NCI-H774 (cell line): ENCODE measurements at regions not wholly inside any gene's neighbourhood (a gene's known extent, or its start where the extent isn't known, plus 50 kb on each side); places are given as distances from the start of the nearest gene placed in this dataset.

Experiments
- DNase-seq: peaks from one replicate; lab custom pipeline; 2025; lab: John Stamatoyannopoulos, UW

DNA sequence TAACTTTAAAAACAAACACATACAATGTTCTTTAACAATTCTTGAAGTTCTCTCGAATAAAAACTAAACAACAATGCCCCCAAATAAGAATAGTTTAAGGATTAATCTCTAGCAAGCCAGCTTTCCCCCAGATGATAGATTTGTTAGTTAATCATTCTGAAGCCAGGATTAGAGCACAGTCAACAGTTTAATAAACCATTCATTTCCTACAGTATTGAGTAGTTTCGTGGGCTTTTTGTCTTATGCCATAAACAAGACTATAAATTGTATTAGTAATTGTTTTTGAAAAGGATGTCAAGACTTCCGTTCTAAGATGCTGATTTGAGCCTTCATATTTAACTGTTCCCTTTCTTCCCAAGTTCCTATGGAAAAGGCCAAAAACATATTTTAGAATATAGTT lies 136.6 kb downstream of the PIK3R1 start:
- no peak for DNase-seq

DNA sequence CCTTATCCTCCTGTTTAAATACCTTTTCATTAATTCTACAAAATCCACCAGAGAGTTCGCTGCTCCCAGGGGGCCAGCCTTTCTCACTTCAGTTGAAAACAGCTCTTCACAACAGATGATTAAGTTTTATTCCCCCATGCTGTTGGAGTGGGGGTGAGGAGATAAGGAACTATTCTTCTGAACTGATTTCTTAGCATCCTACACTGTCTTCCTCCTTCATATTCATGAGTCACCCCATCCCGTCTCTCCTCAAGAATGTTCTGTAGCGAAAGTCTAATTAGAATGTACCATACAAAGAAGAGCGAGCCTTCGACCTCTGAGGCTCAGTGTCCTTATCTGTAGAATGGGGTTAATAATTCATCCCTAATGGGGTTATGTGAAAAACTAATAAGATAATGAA lies 138.0 kb downstream of the PIK3R1 start:
- DNase-seq, result no peak

DNA sequence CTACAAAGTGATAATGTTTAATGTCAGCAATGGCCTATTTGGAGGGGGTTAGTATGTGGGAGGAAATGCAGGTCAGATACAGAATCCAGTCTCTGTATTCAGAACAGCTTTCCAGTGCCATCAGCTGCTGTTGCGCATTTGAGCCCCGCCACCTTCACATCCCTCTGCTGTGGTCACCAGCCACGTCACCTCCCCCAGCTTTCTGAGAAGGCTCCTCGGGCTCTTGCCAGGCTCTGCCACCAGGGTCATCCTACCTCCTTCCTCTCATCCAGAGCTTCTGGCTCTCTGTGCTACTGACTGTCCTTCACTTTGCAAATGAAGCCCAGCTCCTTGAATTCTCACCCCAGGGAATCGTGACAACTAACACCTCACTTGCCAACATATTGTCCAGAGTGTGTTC lies 138.8 kb downstream of the PIK3R1 start:
- no peak for DNase-seq

DNA sequence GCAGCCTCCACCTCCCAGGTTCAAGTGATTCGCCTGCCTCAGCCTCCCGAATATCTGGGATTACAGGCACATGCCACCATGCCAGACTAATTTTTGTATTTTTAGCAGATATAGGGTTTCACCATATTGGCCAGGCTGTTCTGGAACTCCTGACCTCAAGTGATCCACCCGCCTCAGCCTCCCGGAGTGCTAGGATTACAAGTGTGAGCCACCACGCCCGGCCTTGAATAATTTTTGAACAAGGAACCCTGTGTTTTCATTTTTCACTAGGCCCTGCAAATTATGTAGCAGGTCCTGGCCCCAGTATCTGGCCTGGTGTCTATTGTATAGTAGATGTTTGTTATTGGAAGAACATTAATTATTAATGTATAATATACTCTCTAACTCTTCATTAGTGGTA lies 140.7 kb downstream of the PIK3R1 start:
- DNase-seq, result no peak

DNA sequence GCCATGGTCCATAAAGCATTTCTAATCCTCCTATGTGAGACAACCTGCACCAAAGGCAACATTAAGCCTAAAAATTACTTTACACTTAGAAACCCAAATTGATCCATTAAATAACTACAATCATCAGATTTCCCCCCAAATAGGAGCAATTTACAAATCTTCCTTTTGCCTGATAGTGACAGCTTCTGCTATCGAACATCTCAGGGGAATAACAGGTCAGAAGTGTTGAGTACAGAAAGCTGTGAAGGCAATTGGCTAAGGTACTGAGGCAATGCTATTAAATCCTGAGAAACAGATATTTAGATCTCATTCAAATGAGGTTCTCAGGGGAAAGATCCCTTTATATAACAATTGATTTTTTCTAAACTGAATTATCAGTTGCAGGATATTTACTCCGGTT lies 141.1 kb downstream of the PIK3R1 start:
- DNase-seq, result no peak

DNA sequence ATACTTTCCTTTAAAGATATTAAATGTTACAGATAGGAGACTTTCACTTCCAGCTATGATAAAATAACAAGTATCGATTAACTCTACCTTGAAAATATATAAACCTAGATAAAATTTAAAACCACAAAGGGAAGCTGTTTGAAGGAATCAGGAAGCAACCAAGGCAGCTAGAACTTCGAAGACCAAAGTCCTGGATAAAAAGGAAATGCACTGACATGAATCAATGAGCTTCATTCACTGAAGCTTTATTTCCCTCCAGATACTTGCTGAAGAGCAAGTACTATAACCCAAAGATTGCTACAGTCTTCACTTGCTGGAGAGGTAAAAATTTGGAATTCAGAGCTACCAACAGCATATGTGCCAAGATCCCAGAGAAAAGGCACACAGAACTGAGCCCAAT lies 144.1 kb downstream of the PIK3R1 start:
- DNase-seq, result no peak

DNA sequence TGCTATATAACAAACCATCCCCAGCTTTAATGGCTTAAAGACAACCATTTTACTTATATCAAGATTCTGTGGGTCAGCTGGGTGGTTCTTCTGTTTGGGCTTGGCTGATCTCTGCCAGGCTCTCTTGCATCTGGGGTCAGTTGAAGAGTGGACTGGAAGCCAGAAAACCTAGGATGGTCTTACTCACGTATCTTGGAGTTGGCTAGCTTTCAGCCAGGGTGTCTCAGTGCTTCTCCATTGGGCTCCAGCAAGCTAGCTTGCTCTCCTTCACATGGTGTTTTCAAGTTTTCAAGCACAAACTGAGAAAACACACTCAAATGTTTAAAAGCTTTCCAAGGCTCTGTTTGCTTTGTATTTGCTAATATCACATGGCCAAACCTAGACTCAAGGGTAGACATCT lies 146.8 kb downstream of the PIK3R1 start:
- DNase-seq, result no peak

DNA sequence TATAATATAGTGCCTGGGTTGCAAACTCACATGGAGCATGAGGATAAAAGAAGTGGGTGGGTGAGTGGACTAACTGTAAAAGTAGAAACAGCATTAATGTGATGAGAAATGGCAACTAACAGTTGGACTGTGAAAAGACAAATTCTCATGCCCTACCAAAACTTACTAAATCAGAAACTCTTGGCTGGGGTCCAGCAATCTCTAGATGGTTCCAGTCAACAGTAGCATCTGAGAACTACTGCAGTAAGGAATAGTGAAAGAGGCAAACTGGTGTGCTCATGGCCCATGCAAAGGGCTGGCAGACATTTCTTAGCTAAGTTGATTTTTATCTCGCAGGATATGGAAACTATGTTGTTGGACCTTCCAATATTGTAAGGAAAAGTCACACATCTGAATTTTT lies 150.3 kb downstream of the PIK3R1 start:
- DNase-seq, result no peak

DNA sequence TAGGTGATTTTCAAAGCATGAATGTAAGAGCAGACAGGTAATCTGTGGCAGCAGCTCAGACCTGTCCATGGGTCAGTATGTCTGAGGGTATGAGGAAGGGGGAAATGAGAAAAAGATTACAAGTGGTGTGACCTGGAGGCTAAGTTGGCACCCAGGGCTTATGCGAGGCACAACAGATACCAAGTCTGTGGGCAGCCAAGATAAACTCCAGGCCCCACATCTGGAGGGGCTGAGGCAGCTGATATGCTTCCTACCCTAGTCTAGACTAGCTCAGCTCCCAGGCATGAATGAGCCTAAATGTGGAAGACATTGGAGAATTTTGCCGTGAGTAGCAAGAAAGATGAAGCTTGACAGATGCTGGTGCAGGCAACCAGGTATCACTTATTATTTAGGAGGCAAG lies 151.7 kb downstream of the PIK3R1 start:
- no peak for DNase-seq

DNA sequence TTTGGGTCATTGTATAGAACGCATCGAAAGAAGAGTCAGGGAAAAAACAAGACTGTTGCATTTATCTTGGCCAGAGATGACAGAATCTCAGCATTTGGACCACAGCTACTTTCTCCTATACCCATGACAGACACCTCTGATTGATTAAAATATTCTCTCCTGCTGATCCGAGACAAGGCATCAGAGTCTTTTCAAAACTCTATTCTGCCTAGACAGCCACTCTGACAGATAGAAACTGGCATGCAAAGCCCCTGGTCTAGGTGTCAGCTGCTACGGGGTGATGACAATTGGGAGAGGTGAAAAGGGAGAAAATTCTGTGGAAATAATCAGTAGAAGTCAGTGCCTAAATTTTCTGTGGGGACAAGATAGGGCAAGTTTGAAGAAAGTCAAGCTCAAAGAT lies 152.2 kb downstream of the PIK3R1 start:
- DNase-seq, result no peak

DNA sequence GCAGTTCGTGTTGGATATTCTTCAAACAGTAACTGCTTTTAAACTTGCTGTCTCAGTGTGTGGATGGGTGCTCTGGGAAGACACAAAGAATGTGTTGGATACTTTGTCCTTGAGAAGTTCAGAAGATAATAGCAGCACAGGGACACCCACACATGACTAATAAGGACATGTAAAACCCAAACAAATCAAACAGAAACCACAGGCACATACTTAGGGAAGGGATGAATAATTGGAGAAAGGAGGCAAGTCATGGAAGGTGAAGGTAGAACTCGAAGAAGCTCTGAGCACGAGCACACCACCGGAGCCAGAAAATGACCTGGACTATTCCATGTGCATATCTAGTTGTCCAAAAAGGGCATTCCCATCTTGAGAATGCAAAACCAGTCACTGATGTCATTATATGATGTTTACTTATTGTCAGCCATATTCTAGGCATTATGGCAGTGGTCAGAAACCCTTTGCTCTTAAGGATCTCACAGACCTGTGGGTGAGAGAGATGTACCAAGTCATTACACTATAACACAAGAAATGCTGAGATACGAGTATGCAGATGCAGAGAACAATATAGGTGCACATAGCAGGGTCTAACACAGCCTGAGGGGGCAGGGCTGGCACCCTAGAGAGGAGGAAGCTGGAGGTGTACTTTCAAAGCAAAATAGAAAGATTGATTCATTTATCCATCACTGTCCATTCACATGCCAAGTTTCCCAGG lies 152.9 kb downstream of the PIK3R1 start:
- DNase-seq, result no peak

DNA sequence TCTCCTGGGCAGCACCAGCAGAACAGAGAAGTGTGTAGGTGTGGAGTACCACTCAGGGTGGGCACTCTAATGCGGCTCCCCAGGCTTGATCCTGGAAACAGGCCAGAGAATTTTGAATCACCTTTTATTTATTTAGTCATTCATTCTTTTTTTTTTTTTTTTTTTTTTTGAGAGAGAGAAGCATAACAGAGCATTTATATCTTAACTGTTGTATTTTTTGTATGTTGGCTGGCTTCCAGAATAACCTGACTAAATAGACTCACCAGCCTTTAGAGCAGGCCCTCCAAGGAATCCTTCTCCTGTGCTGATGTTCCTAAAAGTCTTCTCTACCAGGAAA lies 153.4 kb downstream of the PIK3R1 start:
- no peak for DNase-seq

DNA sequence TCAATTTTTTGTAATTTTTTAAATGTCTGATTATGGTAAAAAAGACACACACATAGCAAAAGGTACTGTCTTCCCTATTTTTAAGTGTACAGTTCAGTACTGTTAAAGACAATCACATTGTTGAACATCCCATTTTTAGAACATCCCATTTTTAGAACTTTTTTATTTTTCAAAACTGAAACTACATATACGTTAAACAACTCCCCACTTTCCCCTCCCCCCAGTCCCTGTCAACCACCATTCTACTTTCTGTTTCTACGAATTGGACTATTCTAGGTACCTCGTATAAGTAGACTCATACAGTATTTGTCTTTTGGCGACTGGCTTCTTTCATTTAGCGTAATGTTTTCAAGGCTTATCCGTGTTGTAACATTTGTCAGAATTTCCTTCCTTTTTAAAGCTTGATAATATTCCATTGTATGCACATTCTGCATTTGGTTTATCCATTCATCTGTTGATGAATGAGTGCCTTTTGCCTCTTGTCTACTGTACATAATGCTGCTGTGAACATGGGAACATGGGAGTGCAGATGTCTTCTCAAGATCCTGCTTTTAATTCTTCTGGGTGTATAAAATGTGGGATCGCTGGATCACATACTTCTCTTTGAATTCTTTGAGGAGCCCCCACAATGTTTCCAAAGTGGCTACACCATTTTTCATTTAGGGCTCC lies 154.0 kb downstream of the PIK3R1 start:
- DNase-seq, result no peak

DNA sequence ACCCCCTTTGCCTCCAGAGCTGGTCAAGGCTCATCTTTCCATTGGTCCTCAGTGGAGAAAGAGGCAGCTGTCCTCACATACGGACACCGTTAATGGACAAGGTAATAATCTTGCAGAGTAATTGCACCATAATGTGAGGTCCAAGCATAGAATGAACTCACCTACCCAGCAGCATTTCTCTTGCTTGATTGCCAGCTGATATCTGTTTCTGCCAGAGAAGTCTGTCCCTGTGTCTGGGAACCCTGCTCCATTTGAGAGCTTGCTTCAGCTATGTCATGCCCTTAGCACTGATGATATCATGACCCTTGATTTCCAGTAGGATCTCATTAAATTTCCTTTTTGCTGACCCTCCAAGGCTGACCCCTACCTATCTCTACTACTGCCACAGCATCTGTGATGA lies 154.6 kb downstream of the PIK3R1 start:
- no peak for DNase-seq

DNA sequence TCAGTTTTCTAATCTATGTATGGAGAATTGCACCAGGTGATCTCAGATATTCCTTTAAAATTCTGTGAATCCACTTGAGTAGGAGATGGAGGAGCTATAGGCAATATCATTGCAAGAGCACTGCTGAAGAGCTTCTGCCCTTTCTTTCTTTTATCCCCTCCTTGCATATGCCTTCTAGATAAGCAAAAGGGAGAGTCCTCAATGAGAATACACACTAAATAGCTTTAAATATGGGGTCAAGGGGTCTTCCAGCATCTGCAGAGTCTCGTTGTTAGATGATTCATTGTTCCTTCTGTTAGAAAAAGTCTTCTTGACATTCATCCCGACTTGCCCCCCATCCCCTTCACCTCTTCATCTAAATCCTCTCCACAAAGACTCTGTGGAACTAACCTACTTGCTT lies 156.1 kb downstream of the PIK3R1 start:
- DNase-seq, result no peak

DNA sequence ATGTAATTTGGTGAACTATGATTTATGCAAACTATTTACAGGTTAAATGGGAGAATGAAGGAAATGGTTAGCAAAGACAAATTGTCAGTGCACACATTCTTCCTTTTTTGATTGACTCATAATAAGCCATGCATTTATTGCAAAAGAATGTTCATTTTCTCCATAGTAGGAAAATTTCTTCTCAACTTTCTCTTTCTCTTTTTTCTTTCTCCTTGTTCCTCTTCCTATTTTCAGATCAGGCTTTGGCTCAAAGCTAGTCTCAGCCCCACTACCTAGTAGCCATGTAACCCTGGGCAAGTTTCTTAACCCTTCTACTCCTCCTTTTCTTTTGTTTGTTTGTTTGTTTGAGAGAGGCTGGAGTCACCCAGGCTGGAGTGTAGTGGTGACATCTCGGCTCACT lies 156.6 kb downstream of the PIK3R1 start:
- no peak for DNase-seq

DNA sequence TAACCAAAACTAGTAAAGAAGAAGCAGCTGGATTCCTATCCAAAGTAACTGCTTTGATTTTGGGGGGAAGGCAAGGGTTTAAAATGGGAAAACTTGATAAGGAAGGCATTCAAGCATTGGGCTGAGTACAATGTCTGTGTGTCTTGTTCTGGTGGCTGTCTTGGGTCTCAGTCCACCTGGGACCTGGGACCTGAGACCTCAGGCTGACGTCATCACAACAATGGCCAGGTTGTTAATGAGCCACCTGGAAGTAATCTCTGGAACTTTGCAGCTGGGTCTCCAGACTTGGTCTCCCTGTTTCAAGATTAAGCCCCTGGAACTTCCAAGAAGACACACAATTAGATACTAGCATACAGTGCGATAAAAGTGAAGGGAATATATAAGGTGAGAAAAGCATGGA lies 157.5 kb downstream of the PIK3R1 start:
- DNase-seq, result no peak

DNA sequence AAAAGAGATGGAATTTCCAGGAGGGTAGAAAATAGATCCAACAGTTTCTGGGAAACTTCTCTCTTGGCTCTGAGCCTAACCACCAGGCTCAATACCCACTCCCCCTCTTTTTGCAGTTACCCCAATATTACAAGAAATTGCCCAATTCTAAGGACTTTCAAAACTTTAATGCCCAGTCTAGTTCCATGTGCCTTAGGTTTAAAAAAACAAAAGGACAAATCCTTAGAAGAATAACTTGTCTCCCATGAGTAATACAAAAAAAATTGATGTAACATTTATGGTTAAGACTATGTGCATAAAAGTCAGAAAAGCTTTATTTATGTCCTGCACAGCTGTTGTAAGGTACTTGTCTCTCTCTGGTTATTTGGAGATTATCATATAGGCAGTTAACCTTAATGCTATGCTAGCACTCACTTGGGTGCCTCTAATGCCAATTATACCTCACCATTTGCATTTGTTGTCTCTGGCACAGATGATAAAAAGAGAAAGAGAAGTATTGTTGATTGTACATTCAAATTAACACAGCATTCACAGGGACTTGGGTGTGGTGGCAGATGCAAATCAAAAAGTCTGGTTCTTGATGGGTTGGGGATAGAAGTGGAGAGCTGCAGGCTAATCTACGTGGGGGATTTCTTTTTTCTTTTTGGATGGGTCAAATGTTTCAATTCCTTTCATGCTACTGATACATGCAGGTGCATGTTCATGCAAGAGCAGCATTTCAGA lies 159.4 kb downstream of the PIK3R1 start:
- DNase-seq, result no peak

DNA sequence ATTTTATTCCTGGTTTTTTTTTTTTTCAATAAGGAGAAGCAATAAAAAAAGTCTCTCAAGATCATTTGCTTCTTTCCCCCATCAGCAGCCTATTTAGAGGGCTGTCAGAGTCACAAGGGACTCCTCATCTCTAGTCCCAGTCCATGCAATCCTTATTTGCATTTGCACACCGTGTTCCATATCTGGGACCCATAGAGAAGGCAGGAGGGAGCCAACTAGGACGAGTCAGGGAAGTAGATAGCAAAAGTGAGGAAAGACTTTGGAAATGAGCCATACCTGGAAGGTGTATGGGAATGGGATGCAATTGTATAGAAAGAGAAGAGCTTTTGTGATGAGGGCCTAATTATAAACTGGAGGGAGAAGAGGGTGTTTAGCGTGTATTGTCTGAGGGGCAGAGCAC lies 160.0 kb downstream of the PIK3R1 start:
- DNase-seq, result no peak

DNA sequence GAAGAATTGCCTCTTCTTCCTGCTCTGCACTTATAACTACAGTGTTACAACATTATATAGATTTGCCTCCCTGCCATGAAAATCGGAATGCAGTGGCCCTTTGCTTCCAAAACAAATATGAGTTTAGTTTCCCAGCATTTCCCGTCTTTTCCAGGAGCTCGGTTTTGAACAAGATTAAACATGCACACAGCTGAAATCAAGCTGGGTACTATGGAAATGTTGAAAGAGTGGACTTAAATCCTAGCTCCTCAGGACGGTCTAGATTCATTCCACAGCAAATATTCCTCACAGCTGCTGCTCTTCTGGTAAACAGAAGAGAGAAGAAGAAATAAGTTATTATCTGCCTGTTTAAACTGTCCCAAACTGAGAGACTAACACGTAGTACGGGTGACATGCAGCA lies 161.4 kb downstream of the PIK3R1 start:
- DNase-seq, result no peak

DNA sequence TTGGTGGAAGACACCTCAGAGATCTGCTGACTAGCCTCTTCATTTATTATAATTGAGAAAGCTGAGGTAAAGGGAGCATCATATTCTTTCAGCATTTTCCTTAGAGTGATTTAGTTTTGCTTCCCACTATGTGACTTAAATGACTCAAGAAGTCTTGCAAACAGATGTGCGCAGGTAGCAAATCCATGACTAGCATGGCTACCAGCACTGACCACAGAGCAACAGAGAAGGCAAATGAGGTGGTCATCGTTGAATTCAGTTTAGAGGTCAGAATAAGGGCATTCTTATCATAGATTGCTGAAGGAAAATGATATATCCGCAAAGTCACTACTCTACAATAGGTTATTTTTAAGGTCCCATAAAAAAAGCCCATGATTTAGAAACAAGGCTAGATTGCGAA lies 162.2 kb downstream of the PIK3R1 start:
- DNase-seq, result no peak

DNA sequence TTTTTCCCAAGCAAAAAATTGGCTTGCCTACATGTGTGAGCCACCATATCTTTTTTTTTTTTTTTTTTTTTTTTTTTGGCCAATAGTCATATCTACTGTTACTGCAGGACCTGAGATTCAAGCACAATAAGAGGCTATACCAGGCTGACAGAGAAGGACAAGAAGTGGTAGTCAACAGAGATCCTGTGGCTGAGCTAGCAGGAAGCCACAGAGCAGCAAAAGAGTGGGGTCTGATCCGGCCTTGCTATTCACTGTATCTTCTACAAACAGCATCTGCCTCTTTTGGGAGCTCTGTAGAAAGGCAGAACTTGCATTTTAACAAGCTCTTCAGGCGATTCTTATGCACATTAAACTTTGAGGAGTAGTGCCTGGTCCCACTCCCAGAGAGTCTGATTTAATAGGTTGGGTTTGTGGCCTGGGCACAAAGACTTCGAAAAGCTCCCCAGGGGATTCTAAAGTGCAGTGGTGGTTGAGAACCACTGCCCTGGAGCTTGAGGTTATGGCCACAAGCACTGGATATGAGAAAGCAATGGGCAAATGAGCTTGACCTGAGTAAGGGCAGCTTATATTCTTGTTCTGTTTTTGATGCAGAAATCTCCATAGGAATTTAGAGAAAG lies 162.8 kb downstream of the PIK3R1 start:
- no peak for DNase-seq
